Medulla oblongata (tissue), 1 donor: ENCODE measurements at regions not wholly inside any gene's neighbourhood (a gene's known extent, or its start where the extent isn't known, plus 50 kb on each side); places are given as distances from the start of the nearest gene placed in this dataset.
"Not testable (repeated sequence)": the region's sequence is repeated elsewhere in the genome, so short reads cannot be mapped to it uniquely, and the experiment has no call there.

Source experiments
- DNase-seq: peaks from one replicate; pipeline ENCODE4 v3.0.0-alpha.2; 2015; ENCODE audit errors: extremely low spot score

GRCh38 chr13:85603735-85604134 is 195.5 kb downstream of the SLITRK6 start:
- no peak for DNase-seq

- no peak for DNase-seq
Observed at GRCh38 chr13:85601526-85601925, 197.7 kb downstream of the SLITRK6 start.

- DNase-seq: no peak
Observed at GRCh38 chr13:85597790-85598500, 201.3 kb downstream of the SLITRK6 start.

GRCh38 chr13:85592211-85592610 is 207.0 kb downstream of the SLITRK6 start:
- no peak for DNase-seq

GRCh38 chr13:85590231-85590931 is 208.8 kb downstream of the SLITRK6 start:
- DNase-seq: no peak

GRCh38 chr13:85589021-85589420 is 210.2 kb downstream of the SLITRK6 start:
- DNase-seq: no peak

GRCh38 chr13:85588359-85588758 is 210.9 kb downstream of the SLITRK6 start:
- no peak for DNase-seq

- no peak for DNase-seq
Observed at GRCh38 chr13:85586856-85587255, 212.4 kb downstream of the SLITRK6 start.

- no peak for DNase-seq
Observed at GRCh38 chr13:85586422-85586831, 212.8 kb downstream of the SLITRK6 start.

- DNase-seq: no peak
Observed at GRCh38 chr13:85582890-85583289, 216.3 kb downstream of the SLITRK6 start.

GRCh38 chr13:85575110-85575509 is 224.1 kb downstream of the SLITRK6 start:
- no peak for DNase-seq

GRCh38 chr13:85567909-85568308 is 231.3 kb downstream of the SLITRK6 start:
- no peak for DNase-seq

GRCh38 chr13:85565652-85566051 is 233.6 kb downstream of the SLITRK6 start:
- DNase-seq: no peak

- no peak for DNase-seq
Observed at GRCh38 chr13:85564598-85564997, 234.6 kb downstream of the SLITRK6 start.

GRCh38 chr13:85562282-85562681 is 236.9 kb downstream of the SLITRK6 start:
- no peak for DNase-seq

- no peak for DNase-seq
Observed at GRCh38 chr13:85557691-85558467, 241.3 kb downstream of the SLITRK6 start.

GRCh38 chr13:85551012-85551411 is 248.2 kb downstream of the SLITRK6 start:
- DNase-seq: no peak

GRCh38 chr13:85549819-85550218 is 249.4 kb downstream of the SLITRK6 start:
- DNase-seq: no peak

GRCh38 chr13:85548845-85549244 is 250.4 kb downstream of the SLITRK6 start:
- not testable (repeated sequence) for DNase-seq

GRCh38 chr13:85545771-85546170 is 253.4 kb downstream of the SLITRK6 start:
- no peak for DNase-seq

- no peak for DNase-seq
Observed at GRCh38 chr13:85544756-85545155, 254.5 kb downstream of the SLITRK6 start.

GRCh38 chr13:85543144-85543543 is 256.1 kb downstream of the SLITRK6 start:
- DNase-seq: no peak

GRCh38 chr13:85541476-85541875 is 257.7 kb downstream of the SLITRK6 start:
- no peak for DNase-seq
